Nephron progenitor cell (in vitro differentiated cells): ENCODE measurements at regions not wholly inside any gene's neighbourhood (a gene's known extent, or its start where the extent isn't known, plus 50 kb on each side); places are given as distances from the start of the nearest gene placed in this dataset.

Experiments used
- DNase-seq: peaks from one replicate; pipeline ENCODE4 v3.0.0; 2021
- H3K27ac Mint-ChIP-seq: 2 replicates; pipeline ENCODE4 v1.8.0; 2021; ENCODE audit warnings: mild to moderate bottlenecking, moderate library complexity, mixed read lengths
- H3K27me3 Mint-ChIP-seq: 2 replicates; pipeline ENCODE4 v1.8.0; 2021; ENCODE audit warnings: mild to moderate bottlenecking, low read depth, mixed read lengths; ENCODE audit not compliant: poor library complexity
- H3K36me3 Mint-ChIP-seq: 2 replicates; pipeline ENCODE4 v1.8.0; 2021; ENCODE audit warnings: low read depth, mixed read lengths
- H3K4me1 Mint-ChIP-seq: 2 replicates; pipeline ENCODE4 v1.8.0; 2021; ENCODE audit warnings: mixed read lengths
- H3K4me3 Mint-ChIP-seq: 2 replicates; pipeline ENCODE4 v1.8.0; 2021; ENCODE audit warnings: mild to moderate bottlenecking, moderate library complexity, mixed read lengths
- H3K9me3 Mint-ChIP-seq: 2 replicates; pipeline ENCODE4 v1.8.0; 2021; ENCODE audit warnings: mild to moderate bottlenecking, moderate library complexity, mixed read lengths
- TF ChIP-seq, protein P1 (sequence below): fragments of 200-600 bp; sonication (generic); IDR thresholded peaks from 2 replicates; pipeline ENCODE4 v1.5.0; 2021; ENCODE audit warnings: antibody characterized with exemption

DNA sequence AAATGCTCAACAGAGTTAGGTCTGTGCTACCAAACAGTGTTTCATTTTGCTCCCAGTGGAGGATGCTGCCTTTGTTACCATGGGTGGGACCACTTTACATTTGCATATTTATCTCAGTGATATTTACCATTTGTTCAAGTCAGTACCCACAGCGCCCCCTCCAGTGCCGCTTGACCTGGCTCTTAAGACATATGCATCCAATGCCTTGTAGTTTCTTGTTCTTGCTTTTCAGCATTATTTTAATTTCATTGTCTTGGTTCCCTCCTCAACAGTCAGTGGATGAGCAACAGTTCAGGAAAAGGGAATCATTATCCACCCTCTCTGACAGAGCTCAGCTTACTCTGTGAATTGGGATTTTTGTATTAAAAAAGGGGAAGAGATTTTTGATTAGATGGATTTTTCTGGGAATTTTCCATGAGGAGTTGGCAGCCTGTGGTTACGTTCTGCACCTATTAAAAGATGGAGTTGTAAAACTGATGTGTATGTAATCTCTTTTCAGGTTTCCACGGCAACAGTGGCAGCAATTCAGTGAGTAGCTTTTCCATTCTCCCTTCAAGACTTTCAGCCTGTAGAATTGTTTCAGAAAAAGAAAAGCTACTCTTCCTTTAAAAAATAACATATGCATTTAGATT is 240.5 kb upstream of the DAAM1 start:
- Mint-ChIP-seq H3K4me3 (no peak overlapping the region), H3K9me3 (peaks cover 32% of the 10 kb centered on the region), H3K27ac (no peak overlapping the region), H3K36me3 (peaks cover 24% of the 10 kb centered on the region), H3K27me3 (peaks cover 6% of the 10 kb centered on the region), H3K4me1 (peaks cover 43% of the 10 kb centered on the region)
- TF ChIP-seq, protein P1, sequence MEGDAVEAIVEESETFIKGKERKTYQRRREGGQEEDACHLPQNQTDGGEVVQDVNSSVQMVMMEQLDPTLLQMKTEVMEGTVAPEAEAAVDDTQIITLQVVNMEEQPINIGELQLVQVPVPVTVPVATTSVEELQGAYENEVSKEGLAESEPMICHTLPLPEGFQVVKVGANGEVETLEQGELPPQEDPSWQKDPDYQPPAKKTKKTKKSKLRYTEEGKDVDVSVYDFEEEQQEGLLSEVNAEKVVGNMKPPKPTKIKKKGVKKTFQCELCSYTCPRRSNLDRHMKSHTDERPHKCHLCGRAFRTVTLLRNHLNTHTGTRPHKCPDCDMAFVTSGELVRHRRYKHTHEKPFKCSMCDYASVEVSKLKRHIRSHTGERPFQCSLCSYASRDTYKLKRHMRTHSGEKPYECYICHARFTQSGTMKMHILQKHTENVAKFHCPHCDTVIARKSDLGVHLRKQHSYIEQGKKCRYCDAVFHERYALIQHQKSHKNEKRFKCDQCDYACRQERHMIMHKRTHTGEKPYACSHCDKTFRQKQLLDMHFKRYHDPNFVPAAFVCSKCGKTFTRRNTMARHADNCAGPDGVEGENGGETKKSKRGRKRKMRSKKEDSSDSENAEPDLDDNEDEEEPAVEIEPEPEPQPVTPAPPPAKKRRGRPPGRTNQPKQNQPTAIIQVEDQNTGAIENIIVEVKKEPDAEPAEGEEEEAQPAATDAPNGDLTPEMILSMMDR, result no peak
- DNase-seq, result no peak

DNA sequence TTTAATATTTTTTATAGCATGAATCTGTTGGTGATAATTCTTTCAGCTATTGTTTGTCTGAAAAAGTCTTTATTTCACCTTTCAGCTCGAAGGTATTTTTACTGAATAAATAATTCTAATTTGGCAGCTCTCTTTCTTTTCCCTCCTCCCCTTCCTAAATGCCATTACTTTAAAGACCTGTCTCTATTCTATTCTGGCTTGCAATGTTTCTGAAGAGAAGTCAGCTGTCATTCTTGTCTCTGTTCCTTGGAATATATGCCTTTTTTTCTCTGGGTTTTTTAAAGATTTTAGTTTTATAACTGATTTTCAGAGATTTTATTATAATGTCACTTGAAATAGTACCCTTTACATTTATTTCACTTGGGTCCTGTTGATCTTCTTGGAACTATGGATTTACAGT is 237.9 kb upstream of the DAAM1 start:
- Mint-ChIP-seq H3K9me3 (peaks cover 37% of the 10 kb centered on the region), H3K27ac (no peak overlapping the region), H3K27me3 (peaks cover 6% of the 10 kb centered on the region), H3K4me3 (no peak overlapping the region), H3K4me1 (peaks cover 39% of the 10 kb centered on the region), H3K36me3 (peaks cover 24% of the 10 kb centered on the region)
- DNase-seq, result no peak
- TF ChIP-seq, protein P1, result no peak

DNA sequence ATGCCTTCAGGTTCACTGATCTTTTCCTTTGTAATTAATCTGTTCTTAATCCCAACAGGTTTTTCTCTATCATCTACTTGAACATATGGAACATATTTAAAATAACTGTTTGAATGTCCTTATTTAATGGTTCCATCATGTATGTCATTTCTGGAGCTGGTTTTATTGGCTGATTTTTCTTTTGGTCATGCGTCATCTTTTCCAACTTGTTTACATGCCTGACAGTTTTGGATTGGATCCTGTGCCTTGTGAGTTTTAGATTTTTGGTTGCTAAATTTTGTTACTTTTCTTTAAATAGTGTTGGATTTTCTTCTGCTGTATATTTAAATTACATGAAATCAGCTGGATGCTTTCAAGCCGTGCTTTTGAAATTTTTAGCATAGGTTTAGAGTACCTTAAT is 237.3 kb upstream of the DAAM1 start:
- Mint-ChIP-seq H3K27me3 (peaks cover 3% of the 10 kb centered on the region), H3K36me3 (peaks cover 24% of the 10 kb centered on the region), H3K4me3 (no peak overlapping the region), H3K4me1 (peaks cover 38% of the 10 kb centered on the region), H3K9me3 (peaks cover 37% of the 10 kb centered on the region), H3K27ac (no peak overlapping the region)
- no peak for DNase-seq
- TF ChIP-seq, protein P1, result no peak

DNA sequence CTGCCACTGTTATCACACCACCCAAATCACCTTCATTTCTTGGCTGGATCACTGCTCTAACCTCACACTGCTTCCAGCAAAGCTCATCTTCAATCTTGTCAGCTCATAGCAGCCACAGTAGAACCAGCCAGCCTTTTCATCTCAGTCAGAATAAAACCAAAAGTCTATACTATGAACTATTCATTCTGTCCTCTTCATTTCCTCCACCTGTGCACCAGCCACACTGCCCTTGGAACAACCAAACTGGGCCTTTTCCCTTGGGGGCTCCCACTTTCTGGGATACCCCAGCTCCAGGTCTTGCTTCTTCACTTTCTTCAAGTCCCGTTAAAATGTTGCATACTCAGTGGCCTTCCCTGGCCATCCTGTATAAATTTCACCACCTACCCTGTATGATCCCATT is 234.4 kb upstream of the DAAM1 start:
- Mint-ChIP-seq H3K36me3 (peaks cover 39% of the 10 kb centered on the region), H3K27ac (no peak overlapping the region), H3K27me3 (peaks cover 6% of the 10 kb centered on the region), H3K9me3 (peaks cover 54% of the 10 kb centered on the region), H3K4me3 (no peak overlapping the region), H3K4me1 (peaks cover 24% of the 10 kb centered on the region)
- TF ChIP-seq, protein P1, result no peak
- DNase-seq, result no peak

DNA sequence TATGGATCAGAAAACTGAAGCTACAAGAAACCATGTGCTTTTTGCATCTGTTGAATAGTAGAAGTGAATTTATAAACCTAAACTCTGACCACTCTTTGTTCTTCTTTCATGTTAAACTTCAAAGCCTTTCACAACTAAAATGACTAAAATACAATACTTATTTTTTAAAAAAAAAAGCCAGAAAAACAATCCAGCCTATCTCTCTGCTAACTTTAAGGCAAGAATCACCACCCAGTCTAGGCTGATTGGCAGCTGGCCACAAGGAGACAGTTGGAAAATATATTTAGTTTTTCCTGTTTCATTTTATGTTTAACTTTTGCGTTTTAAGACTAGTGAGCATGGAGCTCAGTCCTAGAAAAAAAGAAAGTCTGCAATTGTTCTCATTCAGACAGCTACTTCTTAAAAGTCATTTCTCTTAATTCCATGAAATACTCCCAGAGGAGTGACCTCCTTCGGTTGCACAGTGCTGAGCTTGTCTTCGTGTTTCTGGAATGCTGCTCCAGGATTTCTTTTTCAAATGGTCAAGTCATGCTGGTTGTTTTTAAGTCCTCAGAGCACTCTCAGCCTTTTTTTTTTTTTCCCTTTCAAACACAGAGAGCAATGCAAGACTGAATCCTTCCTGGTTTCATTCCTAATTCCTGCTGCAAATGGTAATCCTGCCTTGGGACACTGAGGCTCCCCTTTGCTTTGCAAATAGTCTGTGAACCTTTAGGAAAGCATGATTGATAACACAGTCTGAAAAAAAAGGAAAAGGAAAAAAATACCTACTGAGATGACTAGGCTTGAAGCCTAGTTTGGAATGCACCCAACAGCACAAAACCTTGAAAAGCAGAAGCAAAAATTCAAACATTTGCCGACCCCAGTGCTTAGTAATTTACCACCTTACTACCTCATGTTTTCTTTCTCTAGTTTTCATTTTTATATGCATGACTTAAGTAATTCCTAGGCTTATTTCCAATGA is 233.3 kb upstream of the DAAM1 start:
- Mint-ChIP-seq H3K4me1 (peaks cover 24% of the 10 kb centered on the region), H3K4me3 (no peak overlapping the region)
- DNase-seq, result no peak

More for the DNA sequence above, 233.3 kb upstream of the DAAM1 start:
- Mint-ChIP-seq H3K36me3 (peaks cover 32% of the 10 kb centered on the region), H3K27me3 (peaks cover 6% of the 10 kb centered on the region), H3K9me3 (peaks cover 50% of the 10 kb centered on the region), H3K27ac (peak overlapping the region; percentile 22)
- TF ChIP-seq, protein P1, result no peak
